KMS-11 (cell line): ENCODE measurements at regions not wholly inside any gene's neighbourhood (a gene's known extent, or its start where the extent isn't known, plus 50 kb on each side); places are given as distances from the start of the nearest gene placed in this dataset.

Source experiments
- H2AFZ ChIP-seq: fragments of 200-600 bp; sonication (generic); 2 replicates; pipeline ENCODE4 v1.6.1; 2016; ENCODE audit warnings: antibody characterized with exemption, mixed run types, low read depth
- H3K27ac ChIP-seq: fragments of 200-600 bp; sonication (generic); 2 replicates; pipeline ENCODE4 v1.6.1; 2016; ENCODE audit warnings: mild to moderate bottlenecking, mixed run types
- H3K27me3 ChIP-seq: fragments of 200-600 bp; sonication (generic); 2 replicates; pipeline ENCODE4 v1.6.1; 2017; ENCODE audit warnings: mild to moderate bottlenecking, low read depth, mixed run types, moderate library complexity; ENCODE audit not compliant: insufficient read depth
- H3K36me3 ChIP-seq: fragments of 200-600 bp; sonication (generic); 2 replicates; pipeline ENCODE4 v1.6.1; 2017; ENCODE audit warnings: mild to moderate bottlenecking, mixed run types; ENCODE audit not compliant: insufficient read depth
- H3K4me1 ChIP-seq: fragments of 200-600 bp; sonication (generic); 2 replicates; pipeline ENCODE4 v1.6.1; 2016; ENCODE audit warnings: mild to moderate bottlenecking, low read depth, mixed run types; ENCODE audit not compliant: poor library complexity, severe bottlenecking
- H3K4me2 ChIP-seq: fragments of 200-600 bp; sonication (generic); 2 replicates; pipeline ENCODE4 v1.7.0; 2016; ENCODE audit warnings: mild to moderate bottlenecking, mixed run types
- H3K4me3 ChIP-seq: fragments of 200-600 bp; sonication (generic); IDR thresholded peaks from 2 replicates; pipeline ENCODE4 v1.6.1; 2017; ENCODE audit warnings: low read depth, low read length, mixed read lengths; ENCODE audit not compliant: insufficient read depth
- H3K79me2 ChIP-seq: fragments of 200-600 bp; sonication (generic); 2 replicates; pipeline ENCODE4 v1.6.1; 2016; ENCODE audit warnings: low read depth, mixed run types; ENCODE audit not compliant: insufficient read depth
- H3K9ac ChIP-seq: fragments of 200-600 bp; sonication (generic); 2 replicates; pipeline ENCODE4 v1.6.1; 2016; ENCODE audit warnings: mild to moderate bottlenecking, mixed run types
- H4K20me1 ChIP-seq: fragments of 200-600 bp; sonication (generic); 2 replicates; pipeline ENCODE4 v1.6.1; 2016; ENCODE audit warnings: mild to moderate bottlenecking, mixed run types; ENCODE audit not compliant: insufficient read depth
- CTCF ChIP-seq: fragments of 200-600 bp; sonication (generic); conservative IDR thresholded peaks from 2 replicates; pipeline ENCODE4 v1.6.1; 2017; ENCODE audit warnings: low read depth, mild to moderate bottlenecking, antibody characterized with exemption, low read length, moderate library complexity, mixed read lengths

GRCh38 chr1:70688580-70688979, 277.5 kb downstream of the CTH start:
- TF ChIP-seq CTCF, result no peak
- Histone ChIP-seq H3K4me2 (no peak overlapping the region), H2AFZ (no peak overlapping the region)

GRCh38 chr1:70706381-70707037, 295.4 kb downstream of the CTH start:
- TF ChIP-seq CTCF, result no peak
- Histone ChIP-seq H3K4me3 (no peak overlapping the region), H3K79me2 (no peaks in the 10 kb centered on the region), H3K36me3 (no peaks in the 10 kb centered on the region), H3K4me1 (no peaks in the 10 kb centered on the region), H3K27ac (no peak overlapping the region), H3K9ac (no peak overlapping the region), H2AFZ (no peak overlapping the region), H3K4me2 (no peak overlapping the region), H4K20me1 (no peaks in the 10 kb centered on the region), H3K27me3 (no peaks in the 10 kb centered on the region)

More at GRCh38 chr1:70688580-70688979, 277.5 kb downstream of the CTH start:
- no peak overlapping the region for H3K27ac ChIP-seq
- no peaks in the 10 kb centered on the region for H3K4me1 ChIP-seq
- no peak overlapping the region for H3K9ac ChIP-seq
- H3K36me3 ChIP-seq, result no peaks in the 10 kb centered on the region
- no peaks in the 10 kb centered on the region for H3K79me2 ChIP-seq
- no peaks in the 10 kb centered on the region for H4K20me1 ChIP-seq
- no peak overlapping the region for H3K4me3 ChIP-seq
- no peaks in the 10 kb centered on the region for H3K27me3 ChIP-seq

GRCh38 chr1:70707214-70707613, 296.1 kb downstream of the CTH start:
- no peaks in the 10 kb centered on the region for H3K27me3 ChIP-seq
- no peaks in the 10 kb centered on the region for H4K20me1 ChIP-seq
- H3K9ac ChIP-seq, result no peak overlapping the region
- H3K4me2 ChIP-seq, result no peak overlapping the region
- no peaks in the 10 kb centered on the region for H3K79me2 ChIP-seq
- no peaks in the 10 kb centered on the region for H3K36me3 ChIP-seq
- H3K27ac ChIP-seq, result no peak overlapping the region
- no peak for TF ChIP-seq CTCF
- H3K4me3 ChIP-seq, result no peak overlapping the region
- H2AFZ ChIP-seq, result no peak overlapping the region
- H3K4me1 ChIP-seq, result no peaks in the 10 kb centered on the region

GRCh38 chr1:70714149-70714548, 303.1 kb downstream of the CTH start:
- Histone ChIP-seq H3K27me3 (no peaks in the 10 kb centered on the region), H3K4me3 (no peak overlapping the region), H2AFZ (no peak overlapping the region), H3K27ac (no peak overlapping the region), H3K36me3 (no peaks in the 10 kb centered on the region), H3K4me1 (no peaks in the 10 kb centered on the region), H3K4me2 (no peak overlapping the region), H3K9ac (no peak overlapping the region), H3K79me2 (no peaks in the 10 kb centered on the region), H4K20me1 (no peaks in the 10 kb centered on the region)
- TF ChIP-seq CTCF, result no peak
